NAMALWA (cell line): ENCODE measurements at regions not wholly inside any gene's neighbourhood (a gene's known extent, or its start where the extent isn't known, plus 50 kb on each side); places are given as distances from the start of the nearest gene placed in this dataset.
"Not testable (repeated sequence)": the region's sequence is repeated elsewhere in the genome, so short reads cannot be mapped to it uniquely, and the experiment has no call there.

Experiments
- DNase-seq: peaks from one replicate; pipeline ENCODE4 v3.0.0-alpha.2; 2015; ENCODE audit warnings: low spot score

GRCh38 chr21:20265707-20266440 lies 732.3 kb upstream of the NCAM2 start:
- DNase-seq, result no peak

GRCh38 chr21:20266441-20266710 lies 731.8 kb upstream of the NCAM2 start:
- DNase-seq, result no peak

GRCh38 chr21:20270365-20271055 lies 727.7 kb upstream of the NCAM2 start:
- DNase-seq, result no peak

- DNase-seq, result no peak
These were observed 725.3 kb upstream of the NCAM2 start for GRCh38 chr21:20272791-20273362.

GRCh38 chr21:20276377-20276776 lies 721.8 kb upstream of the NCAM2 start:
- no peak for DNase-seq

- DNase-seq, result no peak
These were observed 721.3 kb upstream of the NCAM2 start for GRCh38 chr21:20276954-20277353.

GRCh38 chr21:20283836-20284235 lies 714.4 kb upstream of the NCAM2 start:
- no peak for DNase-seq

- no peak for DNase-seq
These were observed 705.9 kb upstream of the NCAM2 start for GRCh38 chr21:20292280-20292679.

GRCh38 chr21:20292854-20293253 lies 705.4 kb upstream of the NCAM2 start:
- DNase-seq, result not testable (repeated sequence)

- no peak for DNase-seq
These were observed 696.8 kb upstream of the NCAM2 start for GRCh38 chr21:20301395-20301794.

GRCh38 chr21:20302084-20302483 lies 696.1 kb upstream of the NCAM2 start:
- no peak for DNase-seq

- no peak for DNase-seq
These were observed 691.4 kb upstream of the NCAM2 start for GRCh38 chr21:20306836-20307235.

- DNase-seq, result no peak
These were observed 689.5 kb upstream of the NCAM2 start for GRCh38 chr21:20308586-20309315.

GRCh38 chr21:20311234-20311787 lies 686.9 kb upstream of the NCAM2 start:
- no peak for DNase-seq

- no peak for DNase-seq
These were observed 685.2 kb upstream of the NCAM2 start for GRCh38 chr21:20313013-20313412.

GRCh38 chr21:20315042-20315441 lies 683.2 kb upstream of the NCAM2 start:
- no peak for DNase-seq

GRCh38 chr21:20329636-20330035 lies 668.6 kb upstream of the NCAM2 start:
- DNase-seq, result no peak

- no peak for DNase-seq
These were observed 667.6 kb upstream of the NCAM2 start for GRCh38 chr21:20330652-20331051.

- no peak for DNase-seq
These were observed 663.6 kb upstream of the NCAM2 start for GRCh38 chr21:20334585-20334984.

GRCh38 chr21:20341431-20341830 lies 656.8 kb upstream of the NCAM2 start:
- DNase-seq, result no peak

- no peak for DNase-seq
These were observed 655.0 kb upstream of the NCAM2 start for GRCh38 chr21:20343186-20343585.

- DNase-seq, result no peak
These were observed 647.1 kb upstream of the NCAM2 start for GRCh38 chr21:20351138-20351537.

- no peak for DNase-seq
These were observed 644.9 kb upstream of the NCAM2 start for GRCh38 chr21:20353351-20353750.
